NCI-H2081 (cell line): ENCODE measurements at regions not wholly inside any gene's neighbourhood (a gene's known extent, or its start where the extent isn't known, plus 50 kb on each side); places are given as distances from the start of the nearest gene placed in this dataset.
"Not testable (repeated sequence)": the region's sequence is repeated elsewhere in the genome, so short reads cannot be mapped to it uniquely, and the experiment has no call there.

ENCODE experiments used
- DNase-seq, 2 experiments: peaks; one replicate each; lab custom pipeline; 2025; lab: John Stamatoyannopoulos, UW

- DNase-seq, result no peak
Measured at GRCh38 chr2:88860421-88861075, 169.1 kb downstream of the RPIA start.

DNA sequence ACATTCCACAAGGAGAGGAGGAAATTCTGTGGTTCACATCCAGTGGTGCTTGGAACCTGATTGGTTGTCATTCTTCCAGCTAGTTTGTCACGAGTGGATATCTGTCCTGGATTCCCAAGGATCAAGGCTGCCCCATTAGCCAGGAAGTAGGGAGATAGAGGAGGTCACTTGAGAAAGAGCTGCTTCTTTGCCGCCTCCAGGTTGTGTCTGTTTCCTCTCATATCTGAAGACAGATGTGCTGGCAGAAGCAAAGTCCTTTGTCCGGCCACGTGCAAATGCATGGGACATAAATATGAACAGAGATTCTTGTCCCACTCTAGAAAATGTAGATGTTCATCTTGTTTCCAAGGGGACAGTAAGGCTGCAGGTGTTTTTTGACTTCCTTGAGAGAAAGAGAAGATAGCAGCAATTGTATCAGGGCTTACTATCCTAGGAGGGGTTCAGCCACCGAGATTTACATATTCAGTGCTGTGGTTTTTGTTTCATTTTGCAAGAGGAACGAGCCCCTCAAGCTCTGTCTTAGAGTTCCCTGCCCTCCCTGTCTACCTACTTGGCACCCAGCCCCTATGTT is 174.4 kb downstream of the RPIA start:
- DNase-seq, result no peak

DNA sequence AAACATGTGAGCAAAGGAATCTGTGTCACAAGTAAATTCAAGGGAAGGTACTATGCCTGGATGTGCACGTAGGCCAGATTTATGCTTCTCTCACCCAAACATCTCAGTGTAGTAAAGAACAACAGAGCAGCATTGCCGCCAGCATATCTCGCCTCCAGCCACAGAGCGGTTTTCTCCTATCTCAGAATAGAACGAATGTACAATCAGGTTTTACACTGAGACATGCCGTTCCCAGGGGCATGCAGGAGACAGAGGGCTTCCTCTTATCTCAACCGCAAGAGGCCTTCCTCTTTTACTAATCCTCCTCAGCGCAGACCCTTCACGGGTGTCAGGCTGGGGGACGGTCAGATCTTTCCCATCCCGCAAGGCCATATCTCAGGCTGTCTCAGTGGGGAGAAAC is 175.3 kb downstream of the RPIA start:
- DNase-seq, result no peak

DNA sequence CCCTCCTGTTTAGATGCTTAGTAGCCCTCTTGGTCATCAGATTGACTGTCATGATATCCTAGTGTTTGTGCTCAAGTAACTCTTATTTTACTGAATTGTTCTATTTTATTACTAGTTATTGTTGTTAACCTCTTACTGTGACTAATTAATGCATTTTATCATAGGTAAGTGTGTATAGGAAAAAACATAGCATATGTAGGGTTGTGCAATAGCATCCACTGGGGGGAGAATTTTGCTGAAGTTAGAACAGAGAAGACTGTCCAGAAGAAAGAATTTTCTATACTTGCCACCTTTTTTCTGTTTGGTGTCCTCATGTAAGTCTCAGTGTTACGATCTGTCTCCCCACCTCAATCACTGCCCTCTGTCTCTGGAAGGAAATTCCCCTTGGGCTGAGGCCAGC is 177.4 kb downstream of the RPIA start:
- DNase-seq, result no peak

DNA sequence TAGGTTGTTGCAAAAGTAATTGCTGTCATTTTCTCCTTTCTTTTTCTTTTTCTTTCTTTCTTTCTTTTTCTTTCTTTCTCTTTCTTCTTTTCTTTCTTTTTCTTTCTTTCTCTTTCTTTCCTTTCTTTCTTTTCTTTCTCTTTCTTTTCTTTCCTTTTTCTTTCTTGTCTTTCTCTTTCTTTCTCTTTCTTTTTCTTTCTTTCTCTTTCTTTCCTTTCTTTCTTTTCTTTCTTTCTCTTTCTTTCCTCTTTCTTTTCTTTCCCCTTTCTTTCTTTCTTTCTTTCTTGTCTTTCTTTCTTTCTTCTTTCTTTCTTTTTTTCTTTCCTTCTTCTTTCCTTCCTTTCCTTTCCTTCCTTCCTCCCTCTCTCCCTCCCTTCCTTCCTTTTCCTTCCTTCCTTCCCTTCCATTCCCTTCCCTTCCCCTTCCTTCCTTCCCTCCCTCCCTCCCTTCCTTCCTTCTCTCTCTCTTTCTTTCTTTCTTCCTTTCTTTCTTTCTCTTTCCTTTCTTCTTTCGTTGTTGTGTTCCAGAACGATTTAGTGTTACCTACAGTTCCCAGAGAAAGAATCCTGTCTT is 178.9 kb downstream of the RPIA start:
- no peak for DNase-seq

- DNase-seq, result no peak
Measured at GRCh38 chr2:88871336-88871735, 179.9 kb downstream of the RPIA start.

GRCh38 chr2:88873620-88874019 is 182.1 kb downstream of the RPIA start:
- DNase-seq, result no peak

DNA sequence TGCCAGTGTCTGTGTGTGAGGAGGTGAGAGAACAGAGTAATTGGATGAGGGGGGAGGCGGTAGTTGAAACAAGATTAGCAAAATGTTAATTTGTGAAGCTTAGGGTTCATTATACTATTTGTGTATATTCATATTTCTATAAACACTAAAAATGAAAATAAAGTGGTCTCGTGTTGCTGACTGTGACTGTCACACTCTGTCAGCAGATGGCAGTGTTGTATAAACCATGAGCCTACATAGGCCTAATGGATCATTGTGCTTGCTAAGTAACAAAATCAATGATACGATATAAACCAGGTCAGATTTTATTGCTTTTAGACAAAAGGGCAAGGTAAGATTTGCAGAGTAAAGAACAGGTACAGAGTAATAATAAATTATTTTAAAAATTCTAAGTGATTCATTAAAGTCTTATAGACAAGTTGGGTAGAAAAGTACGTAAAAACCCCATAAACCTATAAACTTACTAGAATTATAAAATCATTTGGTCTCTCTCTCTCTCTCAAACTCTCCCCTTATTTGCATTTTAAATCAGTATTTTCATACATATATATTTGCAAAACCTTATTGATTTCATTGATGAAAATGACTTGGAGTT is 182.7 kb downstream of the RPIA start:
- peak; percentile 53 to 58 for DNase-seq

GRCh38 chr2:88875736-88876135 is 184.3 kb downstream of the RPIA start:
- DNase-seq, result no peak

- peak; percentile 68 to 69 for DNase-seq
Measured at GRCh38 chr2:88880441-88880953, 189.0 kb downstream of the RPIA start.

GRCh38 chr2:88885275-88885674 is 193.8 kb downstream of the RPIA start:
- no peak for DNase-seq

- DNase-seq, result no peak
Measured at GRCh38 chr2:88885679-88886416, 194.4 kb downstream of the RPIA start.

GRCh38 chr2:88887466-88887865 is 196.0 kb downstream of the RPIA start:
- DNase-seq, result not testable (repeated sequence)

DNA sequence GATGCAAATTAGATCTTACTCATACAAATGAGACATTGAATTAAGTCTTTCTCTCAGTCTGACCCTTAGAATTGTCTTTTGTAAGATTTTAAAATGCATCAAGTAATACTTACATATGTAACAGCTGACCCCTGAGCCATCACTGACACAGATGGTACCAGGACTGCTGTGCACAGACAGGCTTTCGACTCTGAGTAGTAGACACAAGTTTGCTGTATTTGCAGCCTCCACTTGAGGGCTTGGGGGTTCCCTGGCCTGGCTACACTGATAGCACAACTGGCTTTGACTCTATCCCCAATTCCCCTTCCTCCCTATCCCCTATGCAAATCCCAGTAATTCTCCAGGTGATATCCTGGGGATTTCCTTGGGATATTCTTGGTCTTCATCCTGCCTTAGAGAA is 200.7 kb downstream of the RPIA start:
- DNase-seq, result no peak

DNA sequence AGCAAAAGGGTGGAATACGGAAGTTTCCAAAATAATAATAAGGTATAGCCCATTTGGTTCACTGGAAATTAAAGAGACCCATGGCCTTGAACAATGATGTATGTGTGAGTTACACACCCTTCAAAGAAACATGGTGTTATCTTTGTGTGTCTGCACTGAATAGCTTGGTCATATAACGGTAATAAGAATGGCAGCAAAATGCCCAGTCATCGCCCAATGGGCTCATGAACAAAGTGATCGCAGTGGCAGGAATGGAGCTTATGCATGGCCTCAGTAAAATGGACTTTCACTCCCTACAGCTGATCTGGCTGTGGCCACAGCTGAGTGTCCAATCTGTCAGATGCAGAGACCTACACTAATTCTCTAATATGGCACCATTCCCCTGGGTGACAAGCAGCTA is 201.3 kb downstream of the RPIA start:
- no peak for DNase-seq

GRCh38 chr2:88896971-88897370 is 205.5 kb downstream of the RPIA start:
- DNase-seq, result peak; percentile 25 to 76

DNA sequence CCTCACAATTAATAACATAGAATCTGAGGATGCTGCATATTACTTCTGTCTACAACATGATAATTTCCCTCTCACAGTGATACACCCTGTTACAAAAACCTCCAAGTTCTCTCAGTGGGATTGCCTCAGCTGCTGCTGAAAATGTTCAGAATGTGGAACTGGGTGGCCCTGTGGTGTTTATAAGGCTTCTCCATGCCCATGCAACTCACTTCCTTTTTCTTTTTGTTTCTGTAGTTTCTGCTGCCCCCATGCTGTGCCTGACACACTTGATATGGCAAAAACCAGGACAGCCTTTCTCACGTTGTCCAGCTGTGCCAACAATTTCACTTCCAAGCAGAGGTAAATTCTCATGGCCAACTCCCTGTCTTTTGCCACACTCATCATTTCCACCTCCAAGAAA is 206.2 kb downstream of the RPIA start:
- DNase-seq, result no peak

- DNase-seq, result peak; percentile 26 to 59
Measured at GRCh38 chr2:88903749-88904353, 212.4 kb downstream of the RPIA start.

GRCh38 chr2:88913280-88913679 is 221.8 kb downstream of the RPIA start:
- DNase-seq, result no peak

DNA sequence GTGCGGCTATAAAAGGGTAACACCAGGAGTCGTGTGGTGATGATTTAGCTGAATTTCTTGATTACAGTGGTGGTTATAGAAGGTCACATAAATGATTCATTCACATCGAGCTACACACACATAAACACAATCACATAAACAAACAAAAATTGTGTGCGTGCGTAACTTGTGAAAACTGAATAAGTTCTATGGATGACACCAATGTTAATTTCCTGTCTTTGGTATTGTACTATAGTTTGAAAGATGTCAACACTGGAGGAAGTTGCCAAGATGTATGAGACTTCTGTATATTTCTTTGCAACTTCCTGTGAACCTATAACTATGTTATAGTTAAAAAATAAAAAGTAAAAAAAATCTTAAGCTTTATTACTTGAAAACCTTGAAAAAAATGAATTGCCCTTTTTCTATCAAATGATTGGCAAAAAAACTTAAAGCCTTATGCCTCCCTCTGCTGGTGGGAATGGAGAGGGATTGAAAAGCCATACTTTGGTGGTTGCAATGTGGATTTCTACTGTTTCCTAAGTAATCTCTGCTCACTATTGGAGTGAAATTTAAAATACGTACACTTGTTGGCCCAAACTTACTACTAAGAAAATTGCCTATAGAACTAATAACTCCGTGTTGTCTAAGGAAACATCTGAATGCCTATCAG is 227.7 kb downstream of the RPIA start:
- peak in 1 of 2 experiments; percentile 16 for DNase-seq

DNA sequence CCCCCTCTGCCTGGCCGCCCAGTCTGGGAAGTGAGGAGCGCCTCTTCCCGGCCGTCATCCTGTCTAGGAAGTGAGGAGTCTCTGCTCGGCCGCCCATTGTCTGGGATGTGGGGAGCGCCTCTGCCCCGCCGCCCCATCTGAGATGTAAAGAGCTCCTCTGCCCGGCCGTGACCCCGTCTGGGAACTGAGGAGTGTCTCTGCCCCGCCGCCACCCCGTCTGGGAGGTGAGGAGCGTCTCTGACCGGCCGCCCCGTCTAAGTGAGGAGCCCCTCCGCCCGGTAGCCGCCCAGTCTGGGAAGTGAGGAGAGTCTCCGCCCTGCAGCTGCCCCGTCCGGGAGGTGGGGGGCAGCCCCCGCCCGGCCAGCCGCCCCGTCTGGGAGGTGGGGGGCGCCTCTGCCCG is 228.9 kb downstream of the RPIA start:
- DNase-seq, result not testable (repeated sequence)
